ENCODE measurements at regions not wholly inside any gene's neighbourhood (a gene's known extent, or its start where the extent isn't known, plus 50 kb on each side); places are given as distances from the start of the nearest gene placed in this dataset.

GRCh38 chr13:111881700-111882099 lies 185.2 kb upstream of the SOX1 start:
- Histone ChIP-seq H3K4me3 (replicated peaks in 1 of 3) (no peak overlapping the region), H3K27me3 (no peaks in the 10 kb centered on the region), H3K36me3 (no peaks in the 10 kb centered on the region), H3K4me1 (no peaks in the 10 kb centered on the region), H3K9me3 (no peaks in the 10 kb centered on the region), H3K27ac (no peak overlapping the region)
- no peak for TF ChIP-seq POLR2A (IDR thresholded peaks at IDR 0.05)
- TF ChIP-seq CTCF (IDR thresholded peaks at IDR 0.05), result no peak
- intact Hi-C loops (cut with DNase I), result no loop called here
- DNase-seq, result no peak
- 81 to 85% methylated on average over 8 of the region's 8 CpGs for WGBS, 2 donors

GRCh38 chr13:111882351-111882750 lies 184.6 kb upstream of the SOX1 start:
- WGBS, 2 donors, result 66 to 82% methylated on average over 6 of the region's 6 CpGs
- H3K36me3 ChIP-seq, result no peaks in the 10 kb centered on the region

GRCh38 chr13:111883571-111884343 lies 183.2 kb upstream of the SOX1 start:
- no peaks in the 10 kb centered on the region for H3K27me3 ChIP-seq
- H3K4me1 ChIP-seq, result no peaks in the 10 kb centered on the region
- no peaks in the 10 kb centered on the region for H3K36me3 ChIP-seq
- no peak for DNase-seq
- no peak overlapping the region for H3K27ac ChIP-seq
- intact Hi-C loops (cut with DNase I), result no loop called here
- H3K9me3 ChIP-seq, result no peaks in the 10 kb centered on the region
- no peak overlapping the region for H3K4me3 ChIP-seq (replicated peaks in 1 of 3)
- TF ChIP-seq CTCF (IDR thresholded peaks at IDR 0.05) (no peak), POLR2A (IDR thresholded peaks at IDR 0.05) (no peak)
- 81 to 83% methylated on average over 17 of the region's 17 CpGs for WGBS, 2 donors

More at GRCh38 chr13:111882351-111882750, 184.6 kb upstream of the SOX1 start:
- TF ChIP-seq POLR2A (IDR thresholded peaks at IDR 0.05) (no peak), CTCF (IDR thresholded peaks at IDR 0.05) (no peak)
- Histone ChIP-seq H3K27me3 (no peaks in the 10 kb centered on the region), H3K4me1 (no peaks in the 10 kb centered on the region), H3K4me3 (replicated peaks in 1 of 3) (no peak overlapping the region), H3K9me3 (no peaks in the 10 kb centered on the region), H3K27ac (no peak overlapping the region)
- intact Hi-C loops (cut with DNase I), result no loop called here
- no peak for DNase-seq

GRCh38 chr13:111886217-111886945 lies 180.6 kb upstream of the SOX1 start:
- TF ChIP-seq POLR2A (IDR thresholded peaks at IDR 0.05), result no peak
- TF ChIP-seq CTCF (IDR thresholded peaks at IDR 0.05), result no peak
- intact Hi-C loops (cut with DNase I), result no loop called here
- Histone ChIP-seq H3K27ac (no peak overlapping the region), H3K9me3 (no peaks in the 10 kb centered on the region), H3K36me3 (no peaks in the 10 kb centered on the region), H3K4me3 (replicated peaks in 1 of 3) (no peak overlapping the region), H3K4me1 (no peaks in the 10 kb centered on the region), H3K27me3 (no peaks in the 10 kb centered on the region)
- no peak for DNase-seq
- WGBS, 2 donors, result 64 to 65% methylated on average over 7 of the region's 7 CpGs

GRCh38 chr13:111893071-111893606 lies 173.8 kb upstream of the SOX1 start:
- no peak overlapping the region for H3K4me3 ChIP-seq (replicated peaks in 1 of 3)
- DNase-seq, result no peak

More at GRCh38 chr13:111893071-111893606, 173.8 kb upstream of the SOX1 start:
- peaks cover 0 to 4% of the 10 kb centered on the region in 2 donors for H3K4me1 ChIP-seq
- H3K27me3 ChIP-seq, result peaks cover 10% of the 10 kb centered on the region
- intact Hi-C loops (cut with DNase I), result no loop called here
- 17 to 21% methylated on average over 28 to 30 of the region's 39 CpGs for WGBS, 2 donors
- H3K36me3 ChIP-seq, result no peaks in the 10 kb centered on the region
- TF ChIP-seq CTCF (IDR thresholded peaks at IDR 0.05) (no peak), POLR2A (IDR thresholded peaks at IDR 0.05) (no peak)
- H3K9me3 ChIP-seq, result no peaks in the 10 kb centered on the region
- no peak overlapping the region for H3K27ac ChIP-seq

All from thyroid gland (tissue), 4 donors.